ENCODE measurements at regions not wholly inside any gene's neighbourhood (a gene's known extent, or its start where the extent isn't known, plus 50 kb on each side); places are given as distances from the start of the nearest gene placed in this dataset.
A peak's percentile ranks its signal among the peaks of the same experiment; 100 is the strongest.
"Not testable (repeated sequence)": the region's sequence is repeated elsewhere in the genome, so short reads cannot be mapped to it uniquely, and the experiment has no call there.

DNA sequence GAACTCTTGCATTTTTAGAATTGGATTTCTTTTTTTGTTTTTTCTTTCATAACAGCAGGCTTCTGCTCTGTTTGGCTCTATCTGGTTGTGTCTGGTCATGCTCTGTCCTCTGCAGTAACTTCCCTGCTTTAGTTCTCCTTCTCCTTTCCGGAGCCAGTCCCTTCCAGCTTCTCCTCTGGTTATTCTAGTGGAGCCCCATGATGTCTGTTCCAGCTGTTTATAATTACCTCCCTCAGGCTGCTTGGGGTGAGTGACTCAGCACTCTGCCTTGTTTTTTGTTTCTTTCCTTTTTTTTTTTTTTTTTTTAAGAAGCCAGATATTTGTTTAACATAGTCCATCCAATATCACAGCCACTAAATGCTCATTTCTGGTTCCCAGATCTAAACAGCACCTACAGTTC lies 409.6 kb downstream of the MAFB start:
- DNase-seq = no peak
- in situ Hi-C loops (cut with HindIII; ENCODE audit: low pct_ligation_motif_present, low pct_unique_long_range_greater_than_20kb, low sequenced_read_pairs) = no loop called here

DNA sequence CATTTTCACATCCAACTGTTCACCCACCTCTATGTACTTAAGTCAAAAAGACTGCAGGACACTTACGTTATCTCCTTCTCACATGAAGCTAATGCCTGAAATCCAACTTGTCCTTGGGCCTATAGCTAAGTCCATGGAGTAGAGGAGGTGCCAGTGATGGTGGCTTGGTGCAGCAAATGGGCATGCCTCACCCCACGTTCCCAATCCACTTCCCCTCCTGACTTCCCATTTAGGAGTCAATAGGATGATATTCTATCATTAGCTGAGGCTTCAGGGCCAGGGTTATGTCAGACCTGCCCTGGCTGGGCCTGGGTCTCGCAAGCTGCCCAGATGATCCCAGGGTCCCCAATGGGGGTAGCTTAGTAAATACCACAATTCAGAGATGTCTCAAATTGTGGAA lies 410.4 kb downstream of the MAFB start:
- no peak for DNase-seq
- in situ Hi-C loops (cut with HindIII; ENCODE audit: low pct_ligation_motif_present, low pct_unique_long_range_greater_than_20kb, low sequenced_read_pairs) = no loop called here

DNA sequence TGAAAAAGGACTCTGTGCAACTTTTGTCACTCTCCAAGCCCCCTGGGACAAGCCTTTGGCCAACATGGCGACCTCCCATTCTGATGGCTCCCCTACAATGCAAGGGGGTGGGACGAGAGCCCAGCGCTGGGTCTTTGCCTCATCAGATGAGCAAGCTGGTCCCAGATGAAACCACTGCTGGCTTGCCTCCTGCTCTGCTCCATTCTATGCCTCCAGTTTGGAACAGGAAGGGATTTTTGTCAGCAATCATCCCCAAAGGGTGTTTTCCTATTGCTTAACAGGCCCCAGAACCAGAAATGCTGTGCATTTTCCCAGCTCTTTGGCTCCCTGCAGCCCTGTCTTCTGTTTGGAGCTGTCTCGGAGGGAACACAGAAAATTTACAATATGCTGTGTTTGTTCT lies 412.7 kb downstream of the MAFB start:
- in situ Hi-C loops (cut with HindIII; ENCODE audit: low pct_ligation_motif_present, low pct_unique_long_range_greater_than_20kb, low sequenced_read_pairs) = no loop called here
- DNase-seq = no peak

DNA sequence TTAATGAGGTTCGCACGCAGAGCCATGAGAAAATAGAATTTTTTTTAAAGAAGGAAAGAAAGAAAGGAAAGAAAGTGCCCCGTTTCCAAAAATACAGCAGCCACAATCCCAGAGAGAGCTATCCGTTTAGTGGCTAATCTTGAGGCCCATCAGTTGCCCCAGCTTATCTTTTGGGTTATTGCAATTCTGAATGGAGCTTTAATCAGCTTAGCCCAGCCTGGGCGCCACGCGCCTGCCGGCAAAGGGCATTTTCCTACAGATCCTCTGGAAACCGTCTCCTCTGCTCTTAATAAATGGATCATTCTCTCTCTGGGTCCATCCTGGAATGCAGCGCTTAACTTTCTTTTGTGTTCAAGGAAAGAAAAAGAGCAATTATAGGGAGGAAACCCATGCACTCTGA lies 413.3 kb downstream of the MAFB start:
- in situ Hi-C loops (cut with HindIII; ENCODE audit: low pct_ligation_motif_present, low pct_unique_long_range_greater_than_20kb, low sequenced_read_pairs) = no loop called here
- no peak for DNase-seq

DNA sequence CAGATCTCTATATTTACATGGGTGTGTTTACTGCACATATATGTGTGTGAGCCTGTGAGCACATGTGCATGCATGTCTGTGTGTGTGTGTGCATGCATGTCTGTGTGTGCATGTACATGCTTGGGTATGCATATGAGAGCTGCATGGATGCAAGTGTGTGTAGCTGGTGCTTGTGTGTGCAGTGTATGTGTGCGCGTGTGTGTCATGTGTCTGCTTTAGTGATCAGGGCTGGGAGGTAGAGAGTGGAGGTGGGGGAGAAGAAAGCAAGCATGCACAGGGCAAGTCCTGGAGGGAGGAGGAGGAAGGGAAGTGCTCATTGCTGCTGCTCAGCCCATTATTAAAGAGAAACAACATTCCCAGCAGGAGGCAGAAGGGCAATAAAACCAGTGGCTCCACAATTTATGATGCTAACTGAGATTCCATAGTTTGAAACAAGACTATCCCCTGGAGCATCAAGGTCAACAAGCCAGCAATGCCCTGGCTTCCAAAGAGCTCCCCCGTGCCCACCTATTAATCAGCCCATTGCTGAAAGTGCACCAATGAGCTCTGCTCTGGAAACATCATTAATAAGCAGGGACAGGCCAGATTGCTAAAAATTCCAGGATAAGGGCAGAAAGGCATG lies 414.0 kb downstream of the MAFB start:
- in situ Hi-C loops (cut with HindIII; ENCODE audit: low pct_ligation_motif_present, low pct_unique_long_range_greater_than_20kb, low sequenced_read_pairs) = no loop called here
- no peak for DNase-seq

DNA sequence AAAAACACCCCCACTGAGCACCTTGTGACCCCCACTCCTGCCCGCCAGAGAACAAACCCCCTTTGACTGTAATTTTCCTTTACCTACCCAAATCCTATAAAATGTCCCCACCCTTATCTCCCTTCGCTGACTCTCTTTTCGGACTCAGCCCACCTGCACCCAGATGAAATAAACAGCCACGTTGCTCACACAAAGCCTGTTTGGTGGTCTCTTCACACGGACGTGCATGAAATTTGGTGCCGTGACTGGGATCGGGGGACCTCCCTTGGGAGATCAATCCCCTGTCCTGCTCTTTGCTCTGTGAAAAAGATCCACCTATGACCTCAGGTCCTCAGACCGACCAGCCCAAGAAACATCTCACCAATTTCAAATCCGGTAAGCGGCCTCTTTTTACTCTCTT lies 419.8 kb downstream of the MAFB start:
- DNase-seq; in situ Hi-C loops (cut with HindIII; ENCODE audit: low pct_ligation_motif_present, low pct_unique_long_range_greater_than_20kb, low sequenced_read_pairs): not testable (repeated sequence)

DNA sequence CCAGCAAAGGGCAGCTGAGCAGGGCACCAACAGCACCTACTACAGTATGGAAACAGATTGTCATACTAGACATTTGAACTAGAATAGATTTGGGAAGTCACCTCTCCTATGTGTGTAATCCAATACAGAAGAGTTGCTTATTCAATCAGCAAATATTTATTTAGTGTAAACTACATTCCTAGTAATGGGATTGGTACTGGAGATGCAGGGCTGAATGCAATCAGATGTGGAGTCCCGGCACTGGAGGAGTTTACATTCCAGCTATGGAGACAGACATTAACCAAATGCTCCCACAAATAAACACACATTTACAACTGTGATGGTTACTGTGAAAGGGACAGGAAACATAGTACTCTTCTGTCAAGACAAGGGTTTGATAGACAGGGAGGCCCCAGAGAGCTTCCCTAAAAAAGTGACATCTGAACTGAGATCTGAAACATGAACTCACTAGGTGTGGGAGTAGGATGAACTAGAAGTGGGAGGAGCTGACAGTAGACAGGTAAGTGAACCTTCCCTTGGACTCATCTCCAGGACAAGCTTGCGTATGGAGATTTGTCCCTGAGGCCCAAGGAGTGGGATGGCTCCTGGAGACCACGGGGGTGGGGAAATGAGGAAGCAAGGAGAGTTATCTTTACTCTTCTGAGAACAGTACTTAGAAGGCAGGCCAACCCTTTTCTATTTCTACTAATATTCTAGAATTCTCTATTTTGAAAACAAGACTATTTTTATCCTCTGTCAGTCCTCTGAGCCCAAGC lies 420.5 kb downstream of the MAFB start:
- DNase-seq = no peak
- in situ Hi-C loops (cut with HindIII; ENCODE audit: low pct_ligation_motif_present, low pct_unique_long_range_greater_than_20kb, low sequenced_read_pairs) = no loop called here

DNA sequence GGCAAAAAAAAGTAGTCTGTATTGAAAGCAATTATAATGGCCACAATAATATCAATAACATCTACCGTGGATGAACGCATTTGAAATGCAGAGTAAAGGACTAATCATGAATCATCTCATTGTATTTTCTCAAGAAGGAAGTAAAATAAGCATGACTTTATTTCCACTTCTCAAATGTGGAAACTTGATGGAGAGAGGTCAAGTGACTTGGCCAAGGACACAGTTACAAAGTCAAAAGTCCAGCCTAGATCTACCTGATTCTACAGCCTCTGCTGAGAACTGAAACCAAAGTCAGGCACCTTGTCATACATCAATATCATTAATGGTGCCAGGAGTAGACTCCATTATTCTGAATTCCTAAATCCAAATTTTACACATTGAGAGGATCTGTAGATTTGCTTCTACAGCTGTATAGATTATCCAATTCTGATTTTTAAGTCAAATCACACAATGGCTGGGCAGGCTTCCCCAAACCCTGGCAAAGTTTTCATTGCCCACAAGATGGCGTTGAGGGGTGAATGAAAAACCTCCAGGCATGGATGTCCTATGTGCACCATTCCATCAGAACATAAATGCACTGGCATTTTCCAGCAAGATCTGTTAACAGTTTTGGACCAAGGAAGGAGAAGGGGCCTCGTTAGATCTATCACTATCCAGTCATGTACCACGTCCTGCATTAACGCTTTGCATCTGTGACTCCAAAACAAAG lies 423.1 kb downstream of the MAFB start:
- DNase-seq = peak; percentile 25
- in situ Hi-C loops (cut with HindIII; ENCODE audit: low pct_ligation_motif_present, low pct_unique_long_range_greater_than_20kb, low sequenced_read_pairs) = no loop called here

DNA sequence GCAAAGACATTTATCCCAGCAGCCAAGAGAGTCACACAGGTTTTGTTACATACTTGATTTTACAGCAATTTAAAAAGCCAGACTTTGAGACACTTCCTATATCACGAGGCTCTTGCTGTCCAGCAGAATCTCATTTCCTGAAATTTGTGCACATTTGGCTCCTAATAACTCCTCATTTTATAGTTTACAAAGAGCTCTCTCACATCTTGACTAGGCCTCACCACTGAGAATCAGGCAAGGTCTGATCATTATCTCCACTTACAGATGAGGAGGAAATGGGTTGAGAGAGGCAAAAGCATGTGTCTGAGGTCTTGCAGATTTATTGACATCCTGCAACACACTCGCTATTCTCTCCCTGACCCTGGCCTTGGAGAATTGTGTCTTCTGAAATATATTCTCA lies 426.8 kb downstream of the MAFB start:
- in situ Hi-C loops (cut with HindIII; ENCODE audit: low pct_ligation_motif_present, low pct_unique_long_range_greater_than_20kb, low sequenced_read_pairs) = no loop called here
- no peak for DNase-seq

DNA sequence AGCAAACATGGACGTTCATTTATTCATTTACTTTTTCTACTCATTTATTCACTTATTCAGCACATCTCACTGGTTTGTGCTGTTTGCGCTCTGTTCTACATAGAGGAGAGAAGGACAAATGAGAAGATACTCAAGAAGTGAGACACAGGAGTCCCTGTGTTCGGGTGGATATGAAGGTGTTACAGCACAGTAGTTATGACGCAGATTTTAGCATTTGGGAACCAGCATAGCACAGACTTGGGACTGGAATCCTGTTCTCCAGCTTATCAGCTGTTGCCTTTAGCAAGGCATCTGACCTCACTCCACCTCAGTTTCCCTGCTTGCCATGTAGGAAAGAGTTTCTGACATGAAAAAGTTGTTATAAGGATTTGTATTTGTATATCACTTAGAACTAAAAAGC lies 430.1 kb downstream of the MAFB start:
- in situ Hi-C loops (cut with HindIII; ENCODE audit: low pct_ligation_motif_present, low pct_unique_long_range_greater_than_20kb, low sequenced_read_pairs) = no loop called here
- no peak for DNase-seq

DNA sequence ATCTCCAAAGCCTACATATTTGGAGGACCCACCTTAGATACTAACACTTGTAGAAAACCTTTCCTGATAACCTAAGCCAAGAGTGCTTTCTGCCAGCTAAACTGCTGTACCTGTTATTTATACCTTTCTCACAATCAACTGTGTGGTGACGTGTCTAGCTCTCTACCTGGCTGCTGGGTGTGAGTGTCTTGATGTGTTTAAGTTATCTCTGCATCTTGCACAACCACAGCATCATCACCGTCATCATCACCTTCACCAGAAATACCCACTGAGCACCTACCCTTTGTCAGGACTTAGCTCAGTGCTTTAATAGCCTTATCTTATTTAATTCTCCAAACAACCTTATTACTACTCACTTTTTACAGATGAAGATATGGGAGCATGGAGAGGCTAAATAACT lies 431.3 kb downstream of the MAFB start:
- in situ Hi-C loops (cut with HindIII; ENCODE audit: low pct_ligation_motif_present, low pct_unique_long_range_greater_than_20kb, low sequenced_read_pairs) = no loop called here
- DNase-seq = no peak

DNA sequence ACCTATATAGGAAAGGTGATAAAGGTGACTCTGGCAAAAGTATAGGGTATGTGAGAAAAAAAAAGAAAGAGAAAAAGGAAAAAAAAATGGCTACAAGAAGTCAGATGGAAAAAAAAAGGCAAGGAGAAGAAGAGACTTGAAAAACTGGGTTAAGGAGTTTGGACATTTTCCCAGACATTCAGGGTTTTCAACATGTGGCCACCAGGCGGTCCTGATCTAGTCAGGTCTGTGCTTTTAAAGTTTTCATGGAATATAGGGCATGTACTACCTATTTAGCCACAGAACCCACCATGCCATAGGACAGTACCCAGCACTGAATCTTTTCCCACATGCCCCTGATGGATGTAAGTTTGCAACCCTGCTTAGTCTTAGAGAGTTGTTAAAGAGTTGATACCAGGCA lies 433.7 kb downstream of the MAFB start:
- in situ Hi-C loops (cut with HindIII; ENCODE audit: low pct_ligation_motif_present, low pct_unique_long_range_greater_than_20kb, low sequenced_read_pairs) = no loop called here
- no peak for DNase-seq

DNA sequence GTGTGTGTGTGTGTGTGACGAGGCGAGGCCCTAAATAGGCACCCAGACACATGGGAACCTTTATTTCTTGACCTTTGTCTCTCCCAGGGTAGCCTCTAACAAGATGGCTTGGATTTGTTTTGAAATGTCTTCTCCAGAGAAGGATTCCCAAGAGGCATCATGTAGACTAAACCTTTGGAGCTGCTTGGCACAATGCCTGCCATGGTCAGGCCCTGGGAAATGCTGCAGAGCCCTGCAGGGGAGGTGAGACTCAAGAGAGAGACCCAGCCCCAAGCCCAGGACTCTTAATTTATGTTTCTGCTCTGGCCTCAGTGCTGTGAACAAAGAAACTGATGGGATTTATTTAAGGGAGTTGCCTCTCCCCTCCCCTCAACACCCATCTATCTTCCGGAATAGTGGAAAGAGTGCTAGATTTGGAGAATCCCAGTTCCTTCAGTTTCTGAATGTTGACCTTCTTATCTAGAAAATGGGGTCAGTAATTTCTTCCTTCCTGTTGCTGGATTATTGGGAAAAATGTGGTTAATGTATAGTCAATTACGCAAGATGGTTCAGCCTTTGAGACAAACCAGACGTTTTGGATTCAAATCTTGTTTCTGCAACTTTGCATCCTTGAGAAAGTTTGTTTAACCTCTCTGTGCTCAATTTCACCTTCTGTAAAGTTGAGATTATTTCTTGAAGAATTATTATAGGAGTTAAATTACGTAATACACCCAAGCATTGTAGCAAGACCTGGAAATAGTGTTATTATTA lies 434.8 kb downstream of the MAFB start:
- no peak for DNase-seq
- in situ Hi-C loops (cut with HindIII; ENCODE audit: low pct_ligation_motif_present, low pct_unique_long_range_greater_than_20kb, low sequenced_read_pairs) = no loop called here

DNA sequence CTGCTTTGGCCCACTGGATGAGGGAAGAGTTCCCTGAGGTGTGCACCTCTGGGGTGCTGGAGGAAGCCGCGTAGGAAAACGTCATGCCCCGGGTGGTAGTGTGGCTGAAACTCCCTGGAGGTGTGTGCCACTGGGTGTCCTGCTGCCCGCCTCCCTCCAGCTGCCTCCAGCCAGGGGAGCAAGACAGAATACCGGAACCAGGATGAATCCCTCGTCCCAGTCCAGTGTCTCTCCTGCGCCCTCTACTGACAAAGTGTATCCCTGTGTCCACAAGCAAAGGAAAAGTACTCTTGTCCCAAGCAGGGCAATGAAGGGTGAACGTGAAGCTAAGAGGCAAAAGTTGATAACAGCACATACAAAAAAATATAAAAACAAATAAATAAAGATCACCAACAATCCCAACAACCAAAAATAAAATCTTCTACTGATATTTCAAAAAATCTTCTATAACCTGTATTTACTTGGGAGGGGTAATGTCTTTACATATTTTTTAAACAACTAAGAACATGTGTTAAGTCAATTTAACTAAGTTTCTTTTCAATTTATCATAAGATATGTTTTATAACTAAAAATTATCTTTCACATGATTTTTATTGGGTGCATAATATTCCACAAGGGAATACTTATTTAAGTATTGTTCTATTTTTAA lies 437.6 kb downstream of the MAFB start:
- in situ Hi-C loops (cut with HindIII; ENCODE audit: low pct_ligation_motif_present, low pct_unique_long_range_greater_than_20kb, low sequenced_read_pairs) = no loop called here
- DNase-seq = peak; percentile 47

DNA sequence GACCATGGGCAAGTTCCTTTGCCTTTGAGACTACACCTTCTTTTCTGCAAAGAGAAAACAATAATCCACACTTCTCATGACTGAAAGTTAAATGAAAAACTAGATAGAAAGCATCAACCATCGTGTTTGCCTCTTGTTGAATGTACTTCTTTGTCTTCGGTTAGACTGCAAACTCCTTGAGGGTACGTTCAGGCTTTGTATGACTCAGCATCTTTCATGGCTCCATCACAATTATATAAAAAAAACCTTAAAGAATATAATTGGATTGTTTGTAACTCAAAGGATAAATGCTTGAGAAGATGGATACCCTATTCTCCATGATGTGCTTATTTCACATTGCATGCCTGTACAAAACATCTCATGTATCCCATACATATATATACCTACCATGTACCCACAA lies 439.2 kb downstream of the MAFB start:
- no peak for DNase-seq
- in situ Hi-C loops (cut with HindIII; ENCODE audit: low pct_ligation_motif_present, low pct_unique_long_range_greater_than_20kb, low sequenced_read_pairs) = no loop called here

DNA sequence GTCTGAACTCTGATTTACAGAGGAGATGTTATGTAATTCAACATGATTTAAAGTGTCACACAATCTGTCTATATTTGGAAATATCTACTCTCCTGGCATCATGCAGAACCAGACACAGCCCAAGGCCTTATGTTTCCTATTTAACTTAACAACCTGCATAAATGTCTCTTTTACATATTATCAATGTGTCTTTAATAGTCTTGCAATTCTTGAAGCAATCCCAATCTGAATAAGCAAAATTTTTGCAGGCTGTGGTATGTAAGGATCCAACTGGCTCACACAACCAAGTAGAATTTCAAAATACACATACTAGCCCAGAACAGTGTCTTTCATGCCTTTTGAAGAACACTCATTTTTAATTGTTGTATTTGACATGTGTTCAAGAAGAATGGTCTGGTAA lies 443.2 kb downstream of the MAFB start:
- DNase-seq = no peak

DNA sequence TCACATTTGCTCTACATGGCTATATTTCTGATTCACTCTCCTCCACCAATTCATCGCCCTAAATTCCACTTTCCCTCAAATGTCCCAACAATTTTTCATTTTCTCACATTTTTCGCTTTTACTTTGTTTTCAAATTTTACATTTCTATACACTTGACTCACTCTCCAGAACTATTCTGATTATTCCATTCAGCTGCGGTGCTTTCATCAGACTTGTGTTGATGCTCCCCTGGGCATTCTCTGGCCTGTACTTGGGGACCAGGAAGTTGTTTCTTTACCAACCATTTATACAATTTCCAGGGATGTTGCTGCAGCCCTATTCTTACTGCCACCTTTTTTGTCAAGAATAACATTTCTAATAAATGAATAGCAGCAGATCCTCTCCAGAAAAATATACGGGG lies 444.8 kb downstream of the MAFB start:
- DNase-seq = no peak
- in situ Hi-C loops (cut with HindIII; ENCODE audit: low pct_ligation_motif_present, low pct_unique_long_range_greater_than_20kb, low sequenced_read_pairs) = no loop called here

More for the DNA sequence above, 443.2 kb downstream of the MAFB start:
- in situ Hi-C loops (cut with HindIII; ENCODE audit: low pct_ligation_motif_present, low pct_unique_long_range_greater_than_20kb, low sequenced_read_pairs) = no loop called here

DNA sequence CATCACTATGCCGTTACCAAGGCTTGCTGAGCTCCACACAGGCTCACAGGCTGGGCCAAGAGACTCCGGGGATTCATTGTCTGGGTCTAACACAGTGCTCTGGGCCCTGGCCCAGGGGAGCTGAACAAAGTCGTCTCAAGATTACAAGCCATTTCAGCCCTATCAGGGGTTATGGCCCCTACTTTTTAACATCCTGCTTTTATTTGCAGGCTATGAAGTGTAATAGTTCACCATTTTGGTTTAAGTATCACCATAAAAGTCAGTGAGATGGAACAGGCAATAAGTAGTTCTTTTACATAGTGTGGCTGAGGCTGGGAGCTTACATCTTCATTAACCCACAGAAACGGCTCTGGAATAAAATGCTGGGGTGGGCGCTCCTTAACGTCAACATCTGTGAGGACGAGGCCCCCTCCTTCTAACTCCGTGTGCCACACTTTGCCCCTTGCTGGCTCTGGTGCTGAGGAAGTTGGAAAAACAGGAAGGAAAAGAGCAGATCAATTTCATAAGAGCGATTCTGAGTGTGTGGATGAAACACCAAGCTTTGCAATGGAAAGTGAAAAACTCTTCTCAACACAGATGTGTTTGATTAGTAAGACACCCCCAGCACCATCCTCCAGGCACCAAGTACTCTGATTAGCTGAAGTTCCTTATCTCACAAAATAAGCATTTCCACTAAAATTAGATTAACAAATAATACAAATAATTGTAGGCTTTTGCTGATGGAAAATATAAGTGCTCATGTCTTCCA lies 447.3 kb downstream of the MAFB start:
- in situ Hi-C loops (cut with HindIII; ENCODE audit: low pct_ligation_motif_present, low pct_unique_long_range_greater_than_20kb, low sequenced_read_pairs) = no loop called here

More for the DNA sequence above, 447.3 kb downstream of the MAFB start:
- DNase-seq = no peak
